Panc1 (cell line): ENCODE measurements at regions not wholly inside any gene's neighbourhood (a gene's known extent, or its start where the extent isn't known, plus 50 kb on each side); places are given as distances from the start of the nearest gene placed in this dataset.

Source experiments
- ATAC-seq: fragments of 200-7000 bp; cut with Tn5 transposase; 2 replicates; pipeline ENCODE4 v1.9.1; 2020; ENCODE audit warnings: mild to moderate bottlenecking, moderate library complexity
- BruUV-seq: library from RNA; stranded (reverse); fragments of 400-500 nt; replicated peaks from 2 replicates; lab custom pipeline; 2021; lab: Mats Ljungman, UMichigan
- CTCF ChIA-PET: fragments of 300-600 bp; sonication (Branson Sonifier 250); formaldehyde crosslinking; loops from one replicate; lab custom pipeline; 2022; ENCODE audit warnings: antibody characterized with exemption; lab: Charles Lee
- POLR2A ChIA-PET: fragments of 300-600 bp; sonication (Branson Sonifier 250); formaldehyde crosslinking; loops from one replicate; lab custom pipeline; 2022; ENCODE audit warnings: antibody characterized with exemption; lab: Charles Lee
- DNase-seq: peaks from one replicate; pipeline ENCODE4 v3.0.0-alpha.2; 2010; ENCODE audit warnings: low read depth, low spot score
- H3K27ac ChIP-seq: 2 replicates; pipeline ENCODE4 v1.5.1; 2011; ENCODE audit warnings: mild to moderate bottlenecking, low read length, inconsistent platforms
- H3K27me3 ChIP-seq: fragments of 200-500 bp; sonication (Bioruptor generic); 2 replicates; pipeline ENCODE4 v1.6.0; 2014; ENCODE audit warnings: low read length, inconsistent platforms; ENCODE audit not compliant: control insufficient read depth, insufficient read depth
- H3K36me3 ChIP-seq: fragments of 200-500 bp; sonication (Bioruptor generic); 2 replicates; pipeline ENCODE4 v1.5.1; 2014; ENCODE audit warnings: inconsistent platforms, mild to moderate bottlenecking, low read length, moderate library complexity; ENCODE audit not compliant: control insufficient read depth, insufficient read depth
- H3K4me1 ChIP-seq: 2 replicates; pipeline ENCODE4 v1.5.1; 2011; ENCODE audit warnings: inconsistent platforms, mild to moderate bottlenecking, low read length, moderate library complexity; ENCODE audit not compliant: control insufficient read depth, insufficient read depth
- H3K4me3 ChIP-seq, 2 experiments: 2 replicates each; pipeline ENCODE4 v1.5.1; 2011 to 2012; ENCODE audit warnings: low read depth in 2 of 2, low read length in 2 of 2, mild to moderate bottlenecking in 2 of 2, inconsistent platforms in 1 of 2, moderate library complexity in 1 of 2
- H3K9me3 ChIP-seq: fragments of 200-500 bp; sonication (Bioruptor generic); 2 replicates; pipeline ENCODE4 v1.5.1; 2014; ENCODE audit warnings: low read depth, mild to moderate bottlenecking, inconsistent platforms, low read length, moderate library complexity; ENCODE audit not compliant: control insufficient read depth, insufficient read depth
- CTCF ChIP-seq: fragments of 450-650 bp; IDR thresholded peaks from 2 replicates; pipeline ENCODE4 v1.5.1; 2017; ENCODE audit warnings: mild to moderate bottlenecking
- POLR2AphosphoS5 ChIP-seq: IDR thresholded peaks from 2 replicates; pipeline ENCODE4 v1.6.1; 2012; ENCODE audit warnings: mild to moderate bottlenecking, low read depth, low read length, moderate library complexity
- REST ChIP-seq, 2 experiments: IDR thresholded peaks; 2 replicates each; pipeline ENCODE4 v1.6.1; 2011 to 2012; ENCODE audit warnings: low read depth in 2 of 2, control low read depth in 1 of 2, low read length in 1 of 2, mild to moderate bottlenecking in 1 of 2, moderate library complexity in 1 of 2; ENCODE audit not compliant: insufficient read depth in 1 of 2
- SIN3A ChIP-seq: IDR thresholded peaks from 2 replicates; pipeline ENCODE4 v1.6.1; 2012; ENCODE audit warnings: low read depth, mild to moderate bottlenecking, low read length, moderate library complexity, borderline replicate concordance; ENCODE audit not compliant: insufficient read depth
- TCF7L2 ChIP-seq: IDR thresholded peaks from 2 replicates; pipeline ENCODE4 v1.6.1; 2011; ENCODE audit warnings: mild to moderate bottlenecking, low read depth, low read length, inconsistent platforms
- in situ Hi-C: cut with HindIII; loops from 2 replicates; pipeline ENCODE4 v1.10.0; 2016; ENCODE audit warnings: low sequenced_read_pairs, low pct_unique_long_range_greater_than_20kb
- intact Hi-C: fragments of 100-400 bp; cut with micrococcal nuclease; formaldehyde crosslinking; loops from one replicate; pipeline ENCODE4 v1.10.0; 2022; ENCODE audit not compliant: unreplicated experiment

DNA sequence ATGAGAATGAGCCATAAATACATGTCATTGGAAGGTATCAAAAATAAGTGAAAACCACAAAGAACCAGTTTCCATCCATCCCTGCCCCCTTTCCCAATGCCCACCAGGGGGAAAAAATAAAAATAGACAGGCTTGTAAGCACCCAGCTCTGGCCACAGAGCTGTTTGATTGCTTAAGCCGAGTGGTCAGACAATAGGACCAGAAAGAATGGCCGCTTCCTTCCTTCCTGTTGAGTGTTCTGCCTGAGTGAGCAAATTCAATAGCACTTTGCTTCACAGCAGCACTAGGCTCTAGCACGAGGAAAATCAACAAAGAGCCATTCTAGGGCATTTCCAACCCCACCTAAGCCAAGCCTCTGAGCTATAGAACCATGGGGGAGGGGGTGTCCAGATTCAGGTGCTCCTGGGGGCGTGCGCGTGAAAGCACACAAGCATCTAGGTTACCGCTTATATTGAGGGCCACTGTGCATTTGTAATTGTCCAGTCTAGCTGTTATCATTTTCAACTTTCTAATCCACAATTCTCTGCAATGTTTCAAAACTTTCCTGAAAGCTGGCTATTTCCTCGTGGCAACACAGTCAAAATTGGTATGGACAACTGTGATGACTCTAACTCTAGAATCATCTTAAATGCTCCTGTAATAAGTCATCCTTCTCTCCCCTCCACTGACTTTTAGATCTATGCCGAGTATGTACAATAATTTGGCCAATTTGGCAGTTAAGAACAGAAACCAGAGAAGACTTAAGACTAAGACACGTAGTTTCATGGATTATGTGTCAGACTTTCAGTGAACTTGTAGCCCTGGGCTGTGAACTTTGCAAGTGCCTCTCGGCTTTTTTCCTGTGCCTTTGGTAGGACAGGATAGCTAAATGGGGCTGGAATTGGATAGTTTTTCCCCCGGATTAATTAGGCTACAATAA lies 64.3 kb downstream of the SPRY2 start:
- ATAC-seq, result peak; percentile 68

DNA sequence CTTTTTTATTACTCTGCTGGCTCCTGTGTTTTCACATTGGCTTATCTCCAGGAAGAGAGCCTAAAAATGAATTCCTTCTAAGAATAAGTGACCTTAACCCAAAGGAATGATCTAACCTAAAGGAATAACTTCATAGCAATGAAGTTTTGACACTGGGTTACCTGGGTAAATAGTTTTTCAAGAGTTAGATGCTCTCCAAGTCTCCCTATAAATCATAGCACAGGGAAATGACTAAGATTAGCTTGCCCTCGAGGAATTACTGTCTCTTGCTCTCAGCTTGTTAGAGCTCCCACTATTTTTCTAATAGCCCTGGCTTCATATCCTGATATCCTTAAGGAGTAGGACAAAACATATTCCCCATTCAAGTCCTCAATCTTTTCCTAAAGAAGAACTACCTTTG lies 66.3 kb downstream of the SPRY2 start:
- in situ Hi-C loops, result no loop called here
- no TSS peak for BruUV-seq

More for the DNA sequence above, 64.3 kb downstream of the SPRY2 start:
- no peaks in the 10 kb centered on the region for H3K27me3 ChIP-seq
- TF ChIP-seq TCF7L2 (no peak), CTCF (no peak), POLR2AphosphoS5 (no peak), REST (IDR thresholded peaks at IDR 0.05; ENCODE audit: insufficient read depth in 1 of 2, low read depth in 2 of 2, low read length in 1 of 2) (no peak)
- POLR2A ChIA-PET, result interaction anchor here (0.5 kb wide), 1 partner anchor 50 kb away, joined by 6 read pairs; no protein-coding TSS in a partner anchor
- H3K4me3 ChIP-seq, result no peak overlapping the region
- intact Hi-C loops (no loop called here), in situ Hi-C loops (no loop called here)
- no TSS peak for BruUV-seq
- H3K4me1 ChIP-seq, result 0 out of 2 replicates have a peak, but pooled peaks cover 4% of the 10 kb centered on the region
- H3K27ac ChIP-seq, result peak overlapping the region; percentile 63
- H3K9me3 ChIP-seq, result no peaks in the 10 kb centered on the region; the same call in 1 of the 2 replicates
- DNase-seq, result no peak
- H3K36me3 ChIP-seq, result no peaks in the 10 kb centered on the region
- CTCF ChIA-PET, result no interaction called here

More for the DNA sequence above, 66.3 kb downstream of the SPRY2 start:
- ChIA-PET POLR2A (no interaction called here), CTCF (no interaction called here)
- no peak overlapping the region for H3K4me3 ChIP-seq
- H3K9me3 ChIP-seq, result peaks cover 3% of the 10 kb centered on the region; the same call in 1 of the 2 replicates
- H3K36me3 ChIP-seq, result no peaks in the 10 kb centered on the region
- DNase-seq (no peak), ATAC-seq (no peak)
- H3K27ac ChIP-seq, result no peak overlapping the region
- intact Hi-C loops, result no loop called here
- H3K4me1 ChIP-seq, result 0 out of 2 replicates have a peak, but pooled peaks cover 4% of the 10 kb centered on the region
- H3K27me3 ChIP-seq, result no peaks in the 10 kb centered on the region
- TF ChIP-seq REST (IDR thresholded peaks at IDR 0.05; ENCODE audit: insufficient read depth in 1 of 2, low read depth in 2 of 2, low read length in 1 of 2), result no peak
- TF ChIP-seq SIN3A, result no peak
- TF ChIP-seq TCF7L2, result no peak
